PC-3 (cell line): ENCODE measurements at regions not wholly inside any gene's neighbourhood (a gene's known extent, or its start where the extent isn't known, plus 50 kb on each side); places are given as distances from the start of the nearest gene placed in this dataset.

ENCODE experiments used
- ATAC-seq: fragments of 200-7000 bp; cut with Tn5 transposase; 2 replicates; pipeline ENCODE4 v1.9.1; 2020; ENCODE audit warnings: mild to moderate bottlenecking, moderate library complexity
- BruUV-seq: library from RNA; stranded (reverse); fragments of 400-500 nt; replicated peaks from 2 replicates; lab custom pipeline; 2021; lab: Mats Ljungman, UMichigan
- CTCF ChIA-PET: fragments of 300-600 bp; sonication (Branson Sonifier 250); formaldehyde crosslinking; loops from one replicate; lab custom pipeline; 2022; ENCODE audit warnings: antibody characterized with exemption; lab: Charles Lee
- POLR2A ChIA-PET: fragments of 300-600 bp; sonication (Branson Sonifier 250); formaldehyde crosslinking; loops from one replicate; lab custom pipeline; 2022; ENCODE audit warnings: antibody characterized with exemption; ENCODE audit not compliant: unreplicated experiment; lab: Charles Lee
- DNase-seq: peaks from one replicate; pipeline ENCODE4 v3.0.0-alpha.2; 2015
- H2AFZ ChIP-seq: fragments of 300-600 bp; sonication (generic); 2 replicates; pipeline ENCODE4 v1.6.0; 2016; ENCODE audit warnings: antibody characterized with exemption, low read length
- H3F3A ChIP-seq: fragments of 300-600 bp; sonication (generic); one replicate; pipeline ENCODE4 v1.6.0; 2017; ENCODE audit warnings: antibody characterized with exemption, low read length, control low read depth, mild to moderate bottlenecking; ENCODE audit not compliant: unreplicated experiment
- H3K27ac ChIP-seq: fragments of 300-600 bp; sonication (generic); 2 replicates; pipeline ENCODE4 v1.5.1; 2016; ENCODE audit warnings: mild to moderate bottlenecking, low read length
- H3K27me3 ChIP-seq: fragments of 300-600 bp; sonication (generic); 2 replicates; pipeline ENCODE4 v1.6.1; 2016; ENCODE audit warnings: low read length, mixed read lengths
- H3K36me3 ChIP-seq: fragments of 300-600 bp; sonication (generic); 2 replicates; pipeline ENCODE4 v1.6.1; 2016; ENCODE audit warnings: low read depth, mixed run types, low read length, mixed read lengths
- H3K4me1 ChIP-seq: fragments of 300-600 bp; sonication (generic); 2 replicates; pipeline ENCODE4 v1.5.1; 2016; ENCODE audit warnings: low read length; ENCODE audit not compliant: insufficient read depth
- H3K4me2 ChIP-seq: fragments of 300-600 bp; sonication (generic); 2 replicates; pipeline ENCODE4 v1.6.0; 2016; ENCODE audit warnings: low read length
- H3K4me3 ChIP-seq: fragments of 300-600 bp; sonication (generic); 2 replicates; pipeline ENCODE4 v1.5.1; 2016; ENCODE audit warnings: mild to moderate bottlenecking, low read length, mixed read lengths
- H3K79me2 ChIP-seq: fragments of 300-600 bp; sonication (generic); 2 replicates; pipeline ENCODE4 v1.6.1; 2017; ENCODE audit warnings: low read length, mixed read lengths
- H3K9ac ChIP-seq: fragments of 300-600 bp; sonication (generic); 2 replicates; pipeline ENCODE4 v1.6.0; 2016; ENCODE audit warnings: mild to moderate bottlenecking, low read length
- H3K9me2 ChIP-seq: fragments of 300-600 bp; sonication (generic); replicated peaks from 2 replicates; pipeline ENCODE4 v1.6.1; 2016; ENCODE audit warnings: mixed run types, low read length, mixed read lengths
- H3K9me3 ChIP-seq: fragments of 300-600 bp; sonication (generic); 2 replicates; pipeline ENCODE4 v1.6.1; 2016; ENCODE audit warnings: low read length, mixed read lengths
- H4K20me1 ChIP-seq: fragments of 300-600 bp; sonication (generic); 2 replicates; pipeline ENCODE4 v1.6.1; 2016; ENCODE audit warnings: low read length, mixed read lengths
- EZH2 ChIP-seq: fragments of 300-600 bp; sonication (generic); IDR thresholded peaks from one replicate; pipeline ENCODE4 v1.6.1; 2017; ENCODE audit warnings: antibody characterized with exemption, mild to moderate bottlenecking, low read length; ENCODE audit not compliant: unreplicated experiment
- EZH2phosphoT487 ChIP-seq: fragments of 300-600 bp; sonication (generic); IDR thresholded peaks from 2 replicates; pipeline ENCODE4 v1.6.1; 2018; ENCODE audit warnings: mild to moderate bottlenecking, antibody characterized with exemption, low read length, borderline replicate concordance
- intact Hi-C: fragments of 100-400 bp; cut with micrococcal nuclease; formaldehyde crosslinking; loops from 2 replicates; pipeline ENCODE4 v1.9.0; 2023
- TF ChIP-seq, protein P1 (sequence below): fragments of 300-600 bp; sonication (generic); conservative IDR thresholded peaks from 2 replicates; pipeline ENCODE4 v1.5.1; 2017; ENCODE audit warnings: antibody characterized with exemption, low read depth, mild to moderate bottlenecking, low read length

DNA sequence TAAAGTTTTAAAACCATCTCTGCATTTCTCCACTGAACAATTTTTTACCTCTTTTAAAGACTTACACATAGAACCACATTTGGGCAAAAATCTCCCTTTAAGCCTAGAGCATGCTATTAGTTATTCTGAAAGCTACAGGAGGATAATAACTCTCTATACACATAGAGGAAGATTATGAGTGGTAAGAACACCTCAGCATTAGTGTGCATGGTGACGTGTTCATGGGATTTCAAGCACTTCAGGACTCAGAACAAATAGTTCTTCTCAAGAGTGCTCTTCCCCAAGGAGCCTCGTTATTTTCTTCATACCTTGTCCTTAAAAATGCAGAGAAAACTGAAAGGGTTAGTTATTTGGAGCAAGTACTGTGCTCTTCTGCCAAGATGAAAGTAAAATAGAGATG is 256.9 kb upstream of the TUSC1 start:
- no peaks in the 10 kb centered on the region for H3K27me3 ChIP-seq
- H3K9ac ChIP-seq, result no peak overlapping the region
- H4K20me1 ChIP-seq, result no peaks in the 10 kb centered on the region
- no TSS peak for BruUV-seq
- H3K9me3 ChIP-seq, result no peaks in the 10 kb centered on the region
- no peaks in the 10 kb centered on the region for H3K36me3 ChIP-seq
- no peak overlapping the region for H3K4me2 ChIP-seq
- TF ChIP-seq EZH2 (no peak), EZH2phosphoT487 (no peak)
- TF ChIP-seq, protein P1, sequence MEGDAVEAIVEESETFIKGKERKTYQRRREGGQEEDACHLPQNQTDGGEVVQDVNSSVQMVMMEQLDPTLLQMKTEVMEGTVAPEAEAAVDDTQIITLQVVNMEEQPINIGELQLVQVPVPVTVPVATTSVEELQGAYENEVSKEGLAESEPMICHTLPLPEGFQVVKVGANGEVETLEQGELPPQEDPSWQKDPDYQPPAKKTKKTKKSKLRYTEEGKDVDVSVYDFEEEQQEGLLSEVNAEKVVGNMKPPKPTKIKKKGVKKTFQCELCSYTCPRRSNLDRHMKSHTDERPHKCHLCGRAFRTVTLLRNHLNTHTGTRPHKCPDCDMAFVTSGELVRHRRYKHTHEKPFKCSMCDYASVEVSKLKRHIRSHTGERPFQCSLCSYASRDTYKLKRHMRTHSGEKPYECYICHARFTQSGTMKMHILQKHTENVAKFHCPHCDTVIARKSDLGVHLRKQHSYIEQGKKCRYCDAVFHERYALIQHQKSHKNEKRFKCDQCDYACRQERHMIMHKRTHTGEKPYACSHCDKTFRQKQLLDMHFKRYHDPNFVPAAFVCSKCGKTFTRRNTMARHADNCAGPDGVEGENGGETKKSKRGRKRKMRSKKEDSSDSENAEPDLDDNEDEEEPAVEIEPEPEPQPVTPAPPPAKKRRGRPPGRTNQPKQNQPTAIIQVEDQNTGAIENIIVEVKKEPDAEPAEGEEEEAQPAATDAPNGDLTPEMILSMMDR, result no peak
- CTCF ChIA-PET, result no interaction called here
- H3K4me3 ChIP-seq, result no peak overlapping the region
- no peaks in the 10 kb centered on the region for H3K4me1 ChIP-seq
- no peak overlapping the region for H2AFZ ChIP-seq
- peak; percentile 57 for DNase-seq
- POLR2A ChIA-PET, result no interaction called here
- peak; percentile 86 for ATAC-seq
- intact Hi-C loops, result no loop called here
- no peaks in the 10 kb centered on the region for H3K9me2 ChIP-seq
- no peaks in the 10 kb centered on the region for H3F3A ChIP-seq
- H3K79me2 ChIP-seq, result no peaks in the 10 kb centered on the region
- no peak overlapping the region for H3K27ac ChIP-seq

DNA sequence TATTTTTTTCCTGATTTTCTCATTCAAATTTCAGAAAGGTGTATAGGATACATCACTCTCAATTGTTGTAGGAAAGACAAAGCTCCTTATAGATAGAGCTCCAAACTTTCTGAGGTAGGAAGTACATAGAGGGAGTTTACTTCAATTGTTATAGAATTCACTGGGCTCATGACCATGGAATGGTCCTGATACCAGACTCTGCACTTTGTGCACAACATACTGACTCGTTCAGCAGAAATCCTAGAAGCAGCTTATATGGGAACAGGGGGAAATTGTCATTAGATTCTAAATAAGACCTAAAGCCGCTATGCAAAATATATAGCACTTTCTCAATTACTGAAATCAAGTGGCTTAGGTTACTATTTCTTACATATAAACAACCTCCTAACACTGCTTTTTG is 240.5 kb upstream of the TUSC1 start:
- H3K4me3 ChIP-seq, result no peak overlapping the region
- DNase-seq (no peak), ATAC-seq (no peak)
- ChIA-PET POLR2A (no interaction called here), CTCF (no interaction called here)
- no peaks in the 10 kb centered on the region for H4K20me1 ChIP-seq
- no TSS peak for BruUV-seq
- no peaks in the 10 kb centered on the region for H3K79me2 ChIP-seq
- no peak overlapping the region for H3K9ac ChIP-seq
- no peak overlapping the region for H2AFZ ChIP-seq
- H3K36me3 ChIP-seq, result no peaks in the 10 kb centered on the region
- no peaks in the 10 kb centered on the region for H3K27me3 ChIP-seq
- no peaks in the 10 kb centered on the region for H3K9me3 ChIP-seq
- TF ChIP-seq EZH2phosphoT487 (no peak), EZH2 (no peak)
- TF ChIP-seq, protein P1, result no peak
- H3F3A ChIP-seq, result no peaks in the 10 kb centered on the region
- no peak overlapping the region for H3K4me2 ChIP-seq
- 0 out of 2 replicates have a peak, but pooled peaks cover 3% of the 10 kb centered on the region for H3K4me1 ChIP-seq
- H3K9me2 ChIP-seq, result no peaks in the 10 kb centered on the region
- no peak overlapping the region for H3K27ac ChIP-seq
- intact Hi-C loops, result no loop called here

DNA sequence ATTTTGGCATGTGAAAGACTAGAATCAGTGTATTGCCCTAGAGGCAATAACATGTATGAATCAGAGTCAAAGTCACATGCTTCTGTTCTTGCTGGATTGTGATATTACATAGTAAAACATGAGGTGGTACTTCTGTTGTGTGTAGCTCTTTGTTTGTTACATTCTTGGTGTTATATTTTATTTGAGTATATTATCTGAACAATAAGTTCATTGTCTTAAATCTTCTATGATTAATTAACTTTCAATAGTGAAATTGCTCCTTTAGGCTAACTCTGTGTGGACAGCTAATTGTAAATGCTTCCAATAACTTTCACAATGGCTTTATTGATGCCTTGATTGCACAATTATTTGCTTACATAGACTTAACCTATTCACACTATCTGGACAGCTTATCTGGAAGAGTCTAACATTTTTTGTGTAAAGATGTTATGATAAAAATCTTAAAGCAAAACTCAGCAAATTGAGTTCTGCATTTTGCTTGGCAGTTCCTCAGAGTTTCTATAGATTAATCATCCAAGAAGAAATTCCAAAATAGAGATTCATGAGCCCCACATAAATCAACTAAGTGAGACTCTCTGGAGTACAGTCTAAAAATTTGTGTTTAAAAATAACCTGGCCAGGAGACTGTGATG is 239.6 kb upstream of the TUSC1 start:
- Histone ChIP-seq H3K27me3 (no peaks in the 10 kb centered on the region), H3K4me1 (peaks cover 7% of the 10 kb centered on the region; the same call in 1 of the 2 replicates), H3K4me3 (no peak overlapping the region), H3F3A (no peaks in the 10 kb centered on the region), H3K9ac (no peak overlapping the region), H3K79me2 (no peaks in the 10 kb centered on the region), H3K4me2 (no peak overlapping the region), H3K36me3 (no peaks in the 10 kb centered on the region), H3K27ac (no peak overlapping the region), H3K9me3 (no peaks in the 10 kb centered on the region), H2AFZ (no peak overlapping the region), H3K9me2 (no peaks in the 10 kb centered on the region), H4K20me1 (no peaks in the 10 kb centered on the region)
- ChIA-PET POLR2A (no interaction called here), CTCF (no interaction called here)
- peak; percentile 10 for DNase-seq
- intact Hi-C loops, result no loop called here
- TF ChIP-seq EZH2, result no peak
- TF ChIP-seq EZH2phosphoT487, result no peak
- TF ChIP-seq, protein P1, result no peak
- no peak for ATAC-seq
- BruUV-seq, result no TSS peak
